Activated T-helper 17 cell treated with anti-CD3 and anti-CD28 coated beads, Interleukin-2, amount 50 U/mL, for 72 hours (primary cell): ENCODE measurements at regions not wholly inside any gene's neighbourhood (a gene's known extent, or its start where the extent isn't known, plus 50 kb on each side); places are given as distances from the start of the nearest gene placed in this dataset.
A peak's percentile ranks its signal among the peaks of the same experiment; 100 is the strongest.
"Not testable (repeated sequence)": the region's sequence is repeated elsewhere in the genome, so short reads cannot be mapped to it uniquely, and the experiment has no call there.

Experiments used
- ATAC-seq: fragments of 150-1000 bp; cut with Tn5 transposase; replicated peaks from 2 replicates; pipeline ENCODE4 v1.10.0; 2021; ENCODE audit warnings: mild to moderate bottlenecking, moderate library complexity
- H3K27ac Mint-ChIP-seq: one replicate; pipeline ENCODE4 v1.8.0; 2022; ENCODE audit warnings: mixed read lengths
- H3K27me3 Mint-ChIP-seq: one replicate; pipeline ENCODE4 v1.8.0; 2022; ENCODE audit warnings: mixed read lengths
- H3K36me3 Mint-ChIP-seq: one replicate; pipeline ENCODE4 v1.8.0; 2022; ENCODE audit warnings: low read depth, mild to moderate bottlenecking, mixed read lengths
- H3K4me1 Mint-ChIP-seq: one replicate; pipeline ENCODE4 v1.8.0; 2022; ENCODE audit warnings: mixed read lengths
- H3K4me3 Mint-ChIP-seq: one replicate; pipeline ENCODE4 v1.8.0; 2022; ENCODE audit warnings: mild to moderate bottlenecking, mixed read lengths
- H3K9me3 Mint-ChIP-seq: one replicate; pipeline ENCODE4 v1.8.0; 2022; ENCODE audit warnings: mixed read lengths

GRCh38 chr10:63965846-63966245, 444.6 kb downstream of the REEP3 start:
- no peak for ATAC-seq
- peaks cover 19% of the 10 kb centered on the region for H3K27me3 Mint-ChIP-seq
- no peaks in the 10 kb centered on the region for H3K36me3 Mint-ChIP-seq
- H3K27ac Mint-ChIP-seq, result no peak overlapping the region
- peaks cover 3% of the 10 kb centered on the region for H3K9me3 Mint-ChIP-seq
- no peaks in the 10 kb centered on the region for H3K4me1 Mint-ChIP-seq
- no peak overlapping the region for H3K4me3 Mint-ChIP-seq

- Mint-ChIP-seq H3K27ac (no peak overlapping the region), H3K36me3 (no peaks in the 10 kb centered on the region)
Observed at GRCh38 chr10:63972949-63973827, 452.0 kb downstream of the REEP3 start.

GRCh38 chr10:63976538-63976937, 455.3 kb downstream of the REEP3 start:
- Mint-ChIP-seq H3K4me3 (no peak overlapping the region), H3K27me3 (no peaks in the 10 kb centered on the region), H3K4me1 (no peaks in the 10 kb centered on the region), H3K36me3 (no peaks in the 10 kb centered on the region), H3K27ac (no peak overlapping the region), H3K9me3 (no peaks in the 10 kb centered on the region)
- ATAC-seq, result peak; percentile 73

More at GRCh38 chr10:63972949-63973827, 452.0 kb downstream of the REEP3 start:
- H3K4me1 Mint-ChIP-seq, result no peaks in the 10 kb centered on the region
- H3K4me3 Mint-ChIP-seq, result no peak overlapping the region
- peaks cover 3% of the 10 kb centered on the region for H3K9me3 Mint-ChIP-seq
- no peak for ATAC-seq
- H3K27me3 Mint-ChIP-seq, result peaks cover 4% of the 10 kb centered on the region

GRCh38 chr10:63977329-63977923, 456.2 kb downstream of the REEP3 start:
- no peaks in the 10 kb centered on the region for H3K27me3 Mint-ChIP-seq
- no peaks in the 10 kb centered on the region for H3K9me3 Mint-ChIP-seq
- no peaks in the 10 kb centered on the region for H3K36me3 Mint-ChIP-seq
- H3K4me1 Mint-ChIP-seq, result no peaks in the 10 kb centered on the region
- H3K4me3 Mint-ChIP-seq, result no peak overlapping the region
- H3K27ac Mint-ChIP-seq, result no peak overlapping the region
- peak; percentile 33 for ATAC-seq

- H3K9me3 Mint-ChIP-seq, H3K27ac Mint-ChIP-seq, H3K36me3 Mint-ChIP-seq, H3K4me1 Mint-ChIP-seq, H3K4me3 Mint-ChIP-seq, ATAC-seq, H3K27me3 Mint-ChIP-seq: not testable (repeated sequence)
Observed at GRCh38 chr10:63980870-63981269, 459.7 kb downstream of the REEP3 start.

- H3K9me3 Mint-ChIP-seq, H3K27ac Mint-ChIP-seq, H3K4me3 Mint-ChIP-seq, H3K36me3 Mint-ChIP-seq, ATAC-seq, H3K27me3 Mint-ChIP-seq, H3K4me1 Mint-ChIP-seq: not testable (repeated sequence)
Observed at GRCh38 chr10:63984061-63984460, 462.9 kb downstream of the REEP3 start.

GRCh38 chr10:63986536-63986935, 465.3 kb downstream of the REEP3 start:
- no peak for ATAC-seq
- no peak overlapping the region for H3K27ac Mint-ChIP-seq
- H3K9me3 Mint-ChIP-seq, result peaks cover 4% of the 10 kb centered on the region
- no peaks in the 10 kb centered on the region for H3K36me3 Mint-ChIP-seq
- H3K27me3 Mint-ChIP-seq, result peaks cover 7% of the 10 kb centered on the region
- no peaks in the 10 kb centered on the region for H3K4me1 Mint-ChIP-seq
- H3K4me3 Mint-ChIP-seq, result no peak overlapping the region

- Mint-ChIP-seq H3K36me3 (no peaks in the 10 kb centered on the region), H3K27ac (no peak overlapping the region), H3K4me1 (no peaks in the 10 kb centered on the region), H3K27me3 (peaks cover 7% of the 10 kb centered on the region), H3K4me3 (no peak overlapping the region), H3K9me3 (peaks cover 4% of the 10 kb centered on the region)
- ATAC-seq, result no peak
Observed at GRCh38 chr10:63987212-63987611, 466.0 kb downstream of the REEP3 start.

GRCh38 chr10:63994371-63994770, 473.2 kb downstream of the REEP3 start:
- no peak for ATAC-seq
- H3K36me3 Mint-ChIP-seq, result no peaks in the 10 kb centered on the region
- no peaks in the 10 kb centered on the region for H3K4me1 Mint-ChIP-seq
- H3K27ac Mint-ChIP-seq, result no peak overlapping the region
- peaks cover 1% of the 10 kb centered on the region for H3K9me3 Mint-ChIP-seq
- no peak overlapping the region for H3K4me3 Mint-ChIP-seq
- no peaks in the 10 kb centered on the region for H3K27me3 Mint-ChIP-seq

- ATAC-seq, result no peak
- Mint-ChIP-seq H3K27ac (no peak overlapping the region), H3K4me3 (no peak overlapping the region), H3K27me3 (peaks cover 10% of the 10 kb centered on the region), H3K4me1 (no peaks in the 10 kb centered on the region), H3K9me3 (peaks cover 3% of the 10 kb centered on the region), H3K36me3 (no peaks in the 10 kb centered on the region)
Observed at GRCh38 chr10:64007157-64007556, 486.0 kb downstream of the REEP3 start.

GRCh38 chr10:64010711-64011110, 489.5 kb downstream of the REEP3 start:
- ATAC-seq, result no peak
- no peak overlapping the region for H3K27ac Mint-ChIP-seq
- no peaks in the 10 kb centered on the region for H3K36me3 Mint-ChIP-seq
- H3K4me3 Mint-ChIP-seq, result no peak overlapping the region
- no peaks in the 10 kb centered on the region for H3K4me1 Mint-ChIP-seq
- peaks cover 15% of the 10 kb centered on the region for H3K27me3 Mint-ChIP-seq
- peaks cover 3% of the 10 kb centered on the region for H3K9me3 Mint-ChIP-seq

- H3K4me3 Mint-ChIP-seq, result no peak overlapping the region
- H3K27me3 Mint-ChIP-seq, result peaks cover 15% of the 10 kb centered on the region
- no peaks in the 10 kb centered on the region for H3K36me3 Mint-ChIP-seq
- no peak overlapping the region for H3K27ac Mint-ChIP-seq
- H3K9me3 Mint-ChIP-seq, result peaks cover 3% of the 10 kb centered on the region
- H3K4me1 Mint-ChIP-seq, result no peaks in the 10 kb centered on the region
- no peak for ATAC-seq
Observed at GRCh38 chr10:64011912-64012714, 490.9 kb downstream of the REEP3 start.

- Mint-ChIP-seq H3K36me3 (no peaks in the 10 kb centered on the region), H3K4me1 (no peaks in the 10 kb centered on the region), H3K9me3 (peaks cover 3% of the 10 kb centered on the region), H3K27me3 (peaks cover 15% of the 10 kb centered on the region), H3K4me3 (no peak overlapping the region), H3K27ac (no peak overlapping the region)
- no peak for ATAC-seq
Observed at GRCh38 chr10:64014281-64014680, 493.1 kb downstream of the REEP3 start.

- Mint-ChIP-seq H3K9me3 (peaks cover 5% of the 10 kb centered on the region), H3K27ac (no peak overlapping the region), H3K27me3 (peaks cover 11% of the 10 kb centered on the region), H3K4me1 (no peaks in the 10 kb centered on the region), H3K4me3 (no peak overlapping the region), H3K36me3 (no peaks in the 10 kb centered on the region)
- ATAC-seq, result no peak
Observed at GRCh38 chr10:64023926-64024470, 502.8 kb downstream of the REEP3 start.
